ENCODE measurements at regions not wholly inside any gene's neighbourhood (a gene's known extent, or its start where the extent isn't known, plus 50 kb on each side); places are given as distances from the start of the nearest gene placed in this dataset.

DNA sequence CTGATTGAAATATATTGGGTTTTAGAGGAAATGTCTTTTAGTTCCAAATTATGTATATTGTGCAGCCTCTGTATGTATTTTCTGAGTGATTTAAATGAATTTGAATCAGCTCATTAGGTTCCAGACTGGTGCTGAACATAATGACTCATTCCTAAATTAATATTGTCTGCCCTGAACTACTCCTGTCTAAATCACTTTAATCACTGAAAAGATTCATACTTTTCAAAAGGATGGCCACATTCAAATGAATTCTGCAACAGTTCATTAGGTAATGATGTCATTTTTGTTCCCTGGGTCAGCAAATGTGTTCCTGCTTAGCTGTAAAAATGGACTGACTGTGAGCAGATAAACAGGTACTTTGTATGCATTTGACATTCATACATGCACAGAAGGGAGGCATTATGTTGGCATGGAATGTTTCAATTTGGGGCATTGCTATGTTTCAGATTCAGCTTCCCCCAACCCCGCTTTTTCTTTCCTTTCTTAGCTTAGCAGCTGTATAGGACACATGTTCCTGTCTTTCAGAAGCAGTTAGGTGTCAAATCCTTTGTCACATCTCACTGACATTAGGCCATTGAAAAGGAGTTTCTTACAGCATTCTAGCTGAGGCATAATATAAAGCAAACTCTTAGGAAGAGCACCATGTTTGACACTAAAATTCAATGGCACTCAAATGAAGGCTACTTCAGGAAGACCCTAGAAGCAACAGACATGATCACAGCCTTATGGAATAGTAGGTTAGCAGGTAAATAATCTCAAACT lies 318.5 kb upstream of the ARPP21 start:
- no peaks in the 10 kb centered on the region for H3K36me3 ChIP-seq (replicated peaks in 1 of 2; ENCODE audit: control extremely low read depth in 1 of 2, control insufficient read depth in 1 of 2, extremely low read depth in 1 of 2, insufficient read depth in 2 of 2, low read length in 1 of 2)
- H3K27me3 Mint-ChIP-seq: no peaks in the 10 kb centered on the region
- intact Hi-C loops (cut with micrococcal nuclease): no loop called here
- ATAC-seq (ENCODE audit: low read depth): no peak
- ChIA-PET POLR2A (no interaction called here), CTCF (no interaction called here)
- no peaks in the 10 kb centered on the region for H4K20me1 ChIP-seq (ENCODE audit: control insufficient read depth, insufficient read depth, low read length, poor library complexity, severe bottlenecking)
- no peak overlapping the region for H3K9ac ChIP-seq (ENCODE audit: low read length)
- H3K4me3 Mint-ChIP-seq: no peak overlapping the region
- DNase-seq: no peak
- no peaks in the 10 kb centered on the region for H3K9me3 Mint-ChIP-seq (ENCODE audit: insufficient read depth)
- no peaks in the 10 kb centered on the region for H3K79me2 ChIP-seq (ENCODE audit: control insufficient read depth, insufficient read depth, low read length)
- H3K4me1 Mint-ChIP-seq: no peaks in the 10 kb centered on the region
- H3K27ac ChIP-seq (ENCODE audit: low read length in 2 of 2): no peak overlapping the region
- TF ChIP-seq, protein P1, sequence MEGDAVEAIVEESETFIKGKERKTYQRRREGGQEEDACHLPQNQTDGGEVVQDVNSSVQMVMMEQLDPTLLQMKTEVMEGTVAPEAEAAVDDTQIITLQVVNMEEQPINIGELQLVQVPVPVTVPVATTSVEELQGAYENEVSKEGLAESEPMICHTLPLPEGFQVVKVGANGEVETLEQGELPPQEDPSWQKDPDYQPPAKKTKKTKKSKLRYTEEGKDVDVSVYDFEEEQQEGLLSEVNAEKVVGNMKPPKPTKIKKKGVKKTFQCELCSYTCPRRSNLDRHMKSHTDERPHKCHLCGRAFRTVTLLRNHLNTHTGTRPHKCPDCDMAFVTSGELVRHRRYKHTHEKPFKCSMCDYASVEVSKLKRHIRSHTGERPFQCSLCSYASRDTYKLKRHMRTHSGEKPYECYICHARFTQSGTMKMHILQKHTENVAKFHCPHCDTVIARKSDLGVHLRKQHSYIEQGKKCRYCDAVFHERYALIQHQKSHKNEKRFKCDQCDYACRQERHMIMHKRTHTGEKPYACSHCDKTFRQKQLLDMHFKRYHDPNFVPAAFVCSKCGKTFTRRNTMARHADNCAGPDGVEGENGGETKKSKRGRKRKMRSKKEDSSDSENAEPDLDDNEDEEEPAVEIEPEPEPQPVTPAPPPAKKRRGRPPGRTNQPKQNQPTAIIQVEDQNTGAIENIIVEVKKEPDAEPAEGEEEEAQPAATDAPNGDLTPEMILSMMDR (IDR thresholded peaks at IDR 0.05): no peak
- no peak for TF ChIP-seq EZH2 (IDR thresholded peaks at IDR 0.05; ENCODE audit: borderline replicate concordance, insufficient read depth, low read depth, low read length, poor library complexity, severe bottlenecking)
- no peak overlapping the region for H3K4me2 ChIP-seq (replicated peaks; ENCODE audit: low read depth, low read length, poor library complexity, severe bottlenecking)
- no peak overlapping the region for H3K4me3 ChIP-seq (ENCODE audit: control extremely low read depth in 1 of 5, extremely low read depth in 1 of 5, insufficient read depth in 1 of 5, low read depth in 2 of 5, low read length in 4 of 5)
- H3K4me1 ChIP-seq (ENCODE audit: control insufficient read depth in 2 of 2, insufficient read depth in 2 of 2, low read length in 2 of 2): no peaks in the 10 kb centered on the region
- WGBS (ENCODE audit: insufficient coverage): 83% methylated on average over 1 of the region's 1 CpG
- no peak overlapping the region for H2AFZ ChIP-seq (ENCODE audit: insufficient read depth, low read depth, low read length, poor library complexity, severe bottlenecking)
- H3K9me3 ChIP-seq (ENCODE audit: control extremely low read depth in 1 of 3, control insufficient read depth in 2 of 3, insufficient read depth in 1 of 3, low read length in 2 of 3): peaks cover 0 to 2% (median 0%) of the 10 kb centered on the region in 3 donors
- H3K27me3 ChIP-seq (replicated peaks in 1 of 4; ENCODE audit: control extremely low read depth in 1 of 4, control insufficient read depth in 3 of 4, insufficient read depth in 4 of 4, low read length in 3 of 4): no peaks in the 10 kb centered on the region
- H3K27ac Mint-ChIP-seq: no peak overlapping the region

DNA sequence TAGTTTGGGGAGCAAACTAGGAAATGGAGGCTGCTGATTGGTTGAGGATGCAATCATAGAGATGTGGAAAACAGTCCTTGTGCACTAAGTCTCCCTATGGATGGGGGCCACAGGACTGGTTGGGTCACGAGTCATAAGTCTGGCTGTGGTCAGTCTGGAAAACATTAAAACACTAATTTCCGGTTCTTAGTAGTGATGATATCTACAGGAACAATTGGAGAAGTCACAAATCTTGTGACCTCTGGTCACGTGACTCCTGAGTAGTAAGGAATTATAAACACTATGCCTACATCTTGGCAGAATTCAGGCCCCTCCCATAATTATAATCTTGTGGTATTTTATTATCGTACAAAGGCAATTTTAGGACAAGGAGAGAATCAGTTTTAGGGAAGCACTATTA lies 317.3 kb upstream of the ARPP21 start:
- peaks cover 0 to 2% (median 1%) of the 10 kb centered on the region in 3 donors for H3K9me3 ChIP-seq (ENCODE audit: control extremely low read depth in 1 of 3, control insufficient read depth in 2 of 3, insufficient read depth in 1 of 3, low read length in 2 of 3)
- H3K4me3 ChIP-seq (ENCODE audit: control extremely low read depth in 1 of 5, extremely low read depth in 1 of 5, insufficient read depth in 1 of 5, low read depth in 2 of 5, low read length in 4 of 5): no peak overlapping the region
- H3K4me3 Mint-ChIP-seq: no peak overlapping the region
- TF ChIP-seq EZH2 (IDR thresholded peaks at IDR 0.05; ENCODE audit: borderline replicate concordance, insufficient read depth, low read depth, low read length, poor library complexity, severe bottlenecking): no peak
- TF ChIP-seq, protein P1 (IDR thresholded peaks at IDR 0.05): no peak
- no peaks in the 10 kb centered on the region for H3K9me3 Mint-ChIP-seq (ENCODE audit: insufficient read depth)
- H3K4me2 ChIP-seq (replicated peaks; ENCODE audit: low read depth, low read length, poor library complexity, severe bottlenecking): no peak overlapping the region
- H3K36me3 ChIP-seq (replicated peaks in 1 of 2; ENCODE audit: control extremely low read depth in 1 of 2, control insufficient read depth in 1 of 2, extremely low read depth in 1 of 2, insufficient read depth in 2 of 2, low read length in 1 of 2): no peaks in the 10 kb centered on the region
- no peak overlapping the region for H3K27ac Mint-ChIP-seq
- no peak overlapping the region for H2AFZ ChIP-seq (ENCODE audit: insufficient read depth, low read depth, low read length, poor library complexity, severe bottlenecking)
- H3K79me2 ChIP-seq (ENCODE audit: control insufficient read depth, insufficient read depth, low read length): no peaks in the 10 kb centered on the region
- WGBS (ENCODE audit: insufficient coverage): no CpG with 5 or more reads among the region's 4 CpGs
- H3K27me3 ChIP-seq (replicated peaks in 1 of 4; ENCODE audit: control extremely low read depth in 1 of 4, control insufficient read depth in 3 of 4, insufficient read depth in 4 of 4, low read length in 3 of 4): no peaks in the 10 kb centered on the region
- H3K4me1 ChIP-seq (ENCODE audit: control insufficient read depth in 2 of 2, insufficient read depth in 2 of 2, low read length in 2 of 2): no peaks in the 10 kb centered on the region
- DNase-seq (no peak), ATAC-seq (ENCODE audit: low read depth) (no peak)
- ChIA-PET POLR2A (no interaction called here), CTCF (no interaction called here)
- no peaks in the 10 kb centered on the region for H3K27me3 Mint-ChIP-seq
- H3K4me1 Mint-ChIP-seq: no peaks in the 10 kb centered on the region
- H3K27ac ChIP-seq (ENCODE audit: low read length in 2 of 2): no peak overlapping the region
- no peaks in the 10 kb centered on the region for H4K20me1 ChIP-seq (ENCODE audit: control insufficient read depth, insufficient read depth, low read length, poor library complexity, severe bottlenecking)
- H3K9ac ChIP-seq (ENCODE audit: low read length): no peak overlapping the region
- intact Hi-C loops (cut with micrococcal nuclease): no loop called here
